ENCODE measurements at regions not wholly inside any gene's neighbourhood (a gene's known extent, or its start where the extent isn't known, plus 50 kb on each side); places are given as distances from the start of the nearest gene placed in this dataset.

GRCh38 chr1:224505454-224506093 is 71.0 kb upstream of the WDR26 start:
- Histone ChIP-seq H3K36me3 (no peaks in the 10 kb centered on the region), H3K27ac (peak overlapping the region in 3 of 4 donors; percentile 20 to 93 (median 92)), H3K4me3 (no peak overlapping the region), H3K9me3 (no peaks in the 10 kb centered on the region), H3K27me3 (no peaks in the 10 kb centered on the region), H3K4me1 (peaks cover 44 to 87% (median 60%) of the 10 kb centered on the region in 3 donors)
- no peak for TF ChIP-seq CTCF (IDR thresholded peaks at IDR 0.05)
- no peak for TF ChIP-seq POLR2A (IDR thresholded peaks at IDR 0.05)
- DNase-seq: no peak
- 36 to 47% methylated on average over 3 of the region's 3 CpGs for WGBS, 2 donors
- intact Hi-C loops (cut with DNase I): loop anchor here (10.0 kb wide), 1 partner anchor 71 kb away; the partner anchor contains the start of gene WDR26

GRCh38 chr1:224506141-224506814 is 71.7 kb upstream of the WDR26 start:
- TF ChIP-seq CTCF (IDR thresholded peaks at IDR 0.05) (no peak), POLR2A (IDR thresholded peaks at IDR 0.05) (no peak)
- H3K4me3 ChIP-seq: no peak overlapping the region
- 9 to 67% methylated on average over 15 of the region's 18 CpGs for WGBS, 2 donors
- no peaks in the 10 kb centered on the region for H3K27me3 ChIP-seq
- peak overlapping the region; percentile 20 to 93 (median 78) for H3K27ac ChIP-seq
- intact Hi-C loops (cut with DNase I): loop anchor here (10.0 kb wide), 1 partner anchor 71 kb away; the partner anchor contains the start of gene WDR26
- no peaks in the 10 kb centered on the region for H3K9me3 ChIP-seq
- DNase-seq: no peak
- H3K4me1 ChIP-seq: peaks cover 44 to 87% (median 66%) of the 10 kb centered on the region in 3 donors
- no peaks in the 10 kb centered on the region for H3K36me3 ChIP-seq

GRCh38 chr1:224507771-224508523 is 73.3 kb upstream of the WDR26 start:
- TF ChIP-seq POLR2A (IDR thresholded peaks at IDR 0.05) (no peak), CTCF (IDR thresholded peaks at IDR 0.05) (no peak)
- intact Hi-C loops (cut with DNase I): loop anchor here (10.0 kb wide), 1 partner anchor 73 kb away; the partner anchor contains the start of gene WDR26
- Histone ChIP-seq H3K9me3 (no peaks in the 10 kb centered on the region), H3K4me3 (no peak overlapping the region), H3K36me3 (no peaks in the 10 kb centered on the region), H3K4me1 (peaks cover 32 to 74% (median 53%) of the 10 kb centered on the region in 3 donors), H3K27me3 (no peaks in the 10 kb centered on the region), H3K27ac (peak overlapping the region in 1 of 4 donors; percentile 7)
- WGBS, 2 donors: 58 to 64% methylated on average over 2 of the region's 2 CpGs
- no peak for DNase-seq

- peaks cover 15 to 54% (median 33%) of the 10 kb centered on the region in 3 donors for H3K4me1 ChIP-seq
- H3K27ac ChIP-seq: peak overlapping the region in 1 of 4 donors; percentile 43
- WGBS, 2 donors: 42 to 52% methylated on average over 4 to 6 of the region's 7 CpGs
- no peaks in the 10 kb centered on the region for H3K36me3 ChIP-seq
- H3K4me3 ChIP-seq: no peak overlapping the region
- H3K9me3 ChIP-seq: no peaks in the 10 kb centered on the region
- no peaks in the 10 kb centered on the region for H3K27me3 ChIP-seq
- no peak for DNase-seq
- intact Hi-C loops (cut with DNase I): loop anchor here (5.0 to 10.0 kb wide), 3 partner anchors 75 to 412 kb away; partner anchors contain the start of gene WDR26
- no peak for TF ChIP-seq CTCF (IDR thresholded peaks at IDR 0.05)
- TF ChIP-seq POLR2A (IDR thresholded peaks at IDR 0.05): no peak
These were observed 75.3 kb upstream of the WDR26 start for GRCh38 chr1:224509907-224510306.
